H9 (cell line): ENCODE measurements at regions not wholly inside any gene's neighbourhood (a gene's known extent, or its start where the extent isn't known, plus 50 kb on each side); places are given as distances from the start of the nearest gene placed in this dataset.

Source experiments
- DNase-seq: peaks from one replicate; pipeline ENCODE4 v3.0.0-alpha.2; 2017
- H2AFZ ChIP-seq: one replicate; pipeline ENCODE4 v1.6.1; 2013; ENCODE audit warnings: mild to moderate bottlenecking, low read length, control low read depth, moderate library complexity
- H2AK5ac ChIP-seq: 2 replicates; pipeline ENCODE4 v1.6.1; 2013; ENCODE audit warnings: low read length, control low read depth, mixed read lengths; ENCODE audit not compliant: insufficient read length
- H2BK120ac ChIP-seq: one replicate; pipeline ENCODE4 v1.6.1; 2013; ENCODE audit warnings: low read depth, mild to moderate bottlenecking, low read length, control low read depth, inconsistent platforms; ENCODE audit not compliant: poor library complexity, severe bottlenecking
- H2BK12ac ChIP-seq: 2 replicates; pipeline ENCODE4 v1.6.1; 2013; ENCODE audit warnings: low read length, control low read depth, mixed read lengths, low read depth; ENCODE audit not compliant: insufficient read length
- H2BK15ac ChIP-seq: 2 replicates; pipeline ENCODE4 v1.6.1; 2013; ENCODE audit warnings: low read depth, low read length, control low read depth
- H2BK20ac ChIP-seq: one replicate; pipeline ENCODE4 v1.6.1; 2013; ENCODE audit warnings: low read depth, mild to moderate bottlenecking, low read length, control low read depth, inconsistent platforms; ENCODE audit not compliant: poor library complexity, severe bottlenecking
- H2BK5ac ChIP-seq: 2 replicates; pipeline ENCODE4 v1.6.1; 2013; ENCODE audit warnings: low read length, control low read depth, mixed read lengths; ENCODE audit not compliant: insufficient read length
- H3K14ac ChIP-seq: 2 replicates; pipeline ENCODE4 v1.6.1; 2013; ENCODE audit warnings: low read length, control low read depth; ENCODE audit not compliant: insufficient read depth
- H3K18ac ChIP-seq: 2 replicates; pipeline ENCODE4 v1.6.1; 2013; ENCODE audit warnings: low read depth, mild to moderate bottlenecking, mixed read lengths, low read length, control low read depth; ENCODE audit not compliant: insufficient read length
- H3K23ac ChIP-seq: 2 replicates; pipeline ENCODE4 v1.6.1; 2013; ENCODE audit warnings: low read length, control low read depth, mixed read lengths, low read depth; ENCODE audit not compliant: insufficient read length
- H3K23me2 ChIP-seq: 2 replicates; pipeline ENCODE4 v1.6.1; 2013; ENCODE audit warnings: low read depth, mild to moderate bottlenecking, mixed read lengths, low read length, control low read depth; ENCODE audit not compliant: insufficient read length, poor library complexity, severe bottlenecking
- H3K27ac ChIP-seq: 2 replicates; pipeline ENCODE4 v1.5.1; 2013; ENCODE audit warnings: low read length, control low read depth, mixed read lengths, low read depth; ENCODE audit not compliant: insufficient read length
- H3K27me3 ChIP-seq: 2 replicates; pipeline ENCODE4 v1.6.1; 2013; ENCODE audit warnings: low read length, control low read depth, inconsistent platforms; ENCODE audit not compliant: insufficient read depth
- H3K4ac ChIP-seq: 2 replicates; pipeline ENCODE4 v1.6.1; 2013; ENCODE audit warnings: low read depth, mild to moderate bottlenecking, control low read depth, inconsistent platforms, low read length, moderate library complexity
- H3K4me1 ChIP-seq: 2 replicates; pipeline ENCODE4 v1.6.1; 2013; ENCODE audit warnings: low read length, control low read depth, inconsistent platforms; ENCODE audit not compliant: insufficient read depth
- H3K4me2 ChIP-seq: 2 replicates; pipeline ENCODE4 v1.6.1; 2013; ENCODE audit warnings: low read length, control low read depth, mixed read lengths; ENCODE audit not compliant: insufficient read length, insufficient read depth
- H3K56ac ChIP-seq: 2 replicates; pipeline ENCODE4 v1.6.1; 2013; ENCODE audit warnings: low read depth, mild to moderate bottlenecking, mixed read lengths, low read length, control low read depth; ENCODE audit not compliant: insufficient read length
- H3K79me1 ChIP-seq: 2 replicates; pipeline ENCODE4 v1.6.1; 2013; ENCODE audit warnings: low read depth, mild to moderate bottlenecking, moderate library complexity, low read length, control low read depth, inconsistent platforms; ENCODE audit not compliant: insufficient read depth, poor library complexity, severe bottlenecking
- H3K79me2 ChIP-seq: 2 replicates; pipeline ENCODE4 v1.6.1; 2013; ENCODE audit warnings: low read length, control low read depth, inconsistent platforms; ENCODE audit not compliant: insufficient read depth
- H3K9ac ChIP-seq: 2 replicates; pipeline ENCODE4 v1.6.1; 2013; ENCODE audit warnings: low read length, control low read depth, mixed read lengths; ENCODE audit not compliant: insufficient read length; ENCODE audit errors: extremely low read depth
- H3K9me3 ChIP-seq: one replicate; pipeline ENCODE4 v1.6.1; 2013; ENCODE audit warnings: low read depth, low read length, inconsistent platforms; ENCODE audit not compliant: control insufficient read depth
- H3T11ph ChIP-seq: one replicate; pipeline ENCODE4 v1.6.1; 2013; ENCODE audit warnings: mild to moderate bottlenecking, low read length, control low read depth, inconsistent platforms
- H4K20me1 ChIP-seq: one replicate; pipeline ENCODE4 v1.6.1; 2013; ENCODE audit not compliant: control insufficient read depth, insufficient read length, insufficient read depth
- H4K5ac ChIP-seq: 2 replicates; pipeline ENCODE4 v1.6.1; 2013; ENCODE audit warnings: low read depth, mild to moderate bottlenecking, mixed read lengths, low read length, control low read depth; ENCODE audit not compliant: insufficient read length
- H4K8ac ChIP-seq: replicated peaks from 2 replicates; pipeline ENCODE4 v1.6.1; 2013; ENCODE audit warnings: low read length, control low read depth, mixed read lengths, low read depth; ENCODE audit not compliant: insufficient read length
- H4K91ac ChIP-seq: 2 replicates; pipeline ENCODE4 v1.6.1; 2013; ENCODE audit warnings: low read depth, mild to moderate bottlenecking, moderate library complexity, mixed read lengths, low read length, control low read depth; ENCODE audit not compliant: insufficient read length
- H3K27ac Mint-ChIP-seq, 3 experiments: 2 replicates in 2 of 3; 3 replicates in 1 of 3; pipeline ENCODE4 v1.8.0; 2020 to 2021; ENCODE audit warnings: mixed read lengths in 3 of 3, mild to moderate bottlenecking in 1 of 3, moderate library complexity in 1 of 3
- H3K27me3 Mint-ChIP-seq: 2 replicates; pipeline ENCODE4 v1.8.0; 2021; ENCODE audit warnings: low read depth, mild to moderate bottlenecking, moderate library complexity, mixed read lengths
- H3K36me3 Mint-ChIP-seq, 3 experiments: 2 replicates in 2 of 3; 3 replicates in 1 of 3; pipeline ENCODE4 v1.8.0; 2020 to 2021; ENCODE audit warnings: low read depth in 3 of 3, mixed read lengths in 3 of 3; ENCODE audit not compliant: insufficient read depth in 1 of 3
- H3K4me1 Mint-ChIP-seq, 2 experiments: 2 replicates each; pipeline ENCODE4 v1.8.0; 2020; ENCODE audit warnings: mixed read lengths in 2 of 2
- H3K4me3 Mint-ChIP-seq, 2 experiments: 2 replicates in 1 of 2; 3 replicates in 1 of 2; pipeline ENCODE4 v1.8.0; 2020 to 2021; ENCODE audit warnings: mild to moderate bottlenecking in 2 of 2, mixed read lengths in 2 of 2, moderate library complexity in 1 of 2
- H3K9me3 Mint-ChIP-seq, 2 experiments: 2 replicates in 1 of 2; 3 replicates in 1 of 2; pipeline ENCODE4 v1.8.0; 2020; ENCODE audit warnings: mild to moderate bottlenecking in 2 of 2, mixed read lengths in 2 of 2, moderate library complexity in 1 of 2
- WGBS: extraction: QIAGEN DNeasy Blood & Tissue Kit; methylation state at CpG from one replicate; pipeline ENCODE4 v1.1.7; 2013; ENCODE audit warnings: missing lambda C conversion rate, low lambda C conversion rate, mixed read lengths; ENCODE audit not compliant: insufficient read length; ENCODE audit errors: extremely low coverage; 5-methylcytosine and 5-hydroxymethylcytosine counted together
- TF ChIP-seq, protein P1 (sequence below): fragments of 200-600 bp; sonication (generic); conservative IDR thresholded peaks from 3 replicates; pipeline ENCODE4 v1.8.0; 2021; ENCODE audit warnings: antibody characterized with exemption, mild to moderate bottlenecking

- Histone ChIP-seq H2AK5ac (no peak overlapping the region), H3K18ac (no peak overlapping the region), H4K5ac (no peak overlapping the region), H3K27ac (no peak overlapping the region), H3K9me3 (no peaks in the 10 kb centered on the region), H4K8ac (no peak overlapping the region), H3T11ph (no peak overlapping the region), H3K23ac (no peak overlapping the region), H2BK5ac (no peak overlapping the region), H3K79me2 (no peaks in the 10 kb centered on the region), H4K91ac (no peak overlapping the region), H2AFZ (no peak overlapping the region), H3K23me2 (no peaks in the 10 kb centered on the region), H2BK20ac (no peak overlapping the region), H3K14ac (no peak overlapping the region), H2BK12ac (no peak overlapping the region), H3K56ac (no peak overlapping the region), H3K9ac (no peak overlapping the region), H3K27me3 (no peaks in the 10 kb centered on the region), H3K4me1 (no peaks in the 10 kb centered on the region; the same call in 1 of the 2 replicates), H3K4ac (no peak overlapping the region), H3K4me2 (no peak overlapping the region), H2BK120ac (no peak overlapping the region), H3K79me1 (no peaks in the 10 kb centered on the region), H2BK15ac (no peak overlapping the region), H4K20me1 (no peaks in the 10 kb centered on the region)
- WGBS = no CpG with 5 or more reads among the region's 3 CpGs
- H3K36me3 Mint-ChIP-seq = no peaks in the 10 kb centered on the region
- DNase-seq = no peak
- no peak overlapping the region for H3K4me3 Mint-ChIP-seq
- H3K27ac Mint-ChIP-seq = no peak overlapping the region
- peaks cover 11 to 12% of the 10 kb centered on the region in 2 experiments for H3K4me1 Mint-ChIP-seq
- H3K27me3 Mint-ChIP-seq = no peaks in the 10 kb centered on the region
- no peaks in the 10 kb centered on the region for H3K9me3 Mint-ChIP-seq
- TF ChIP-seq, protein P1, sequence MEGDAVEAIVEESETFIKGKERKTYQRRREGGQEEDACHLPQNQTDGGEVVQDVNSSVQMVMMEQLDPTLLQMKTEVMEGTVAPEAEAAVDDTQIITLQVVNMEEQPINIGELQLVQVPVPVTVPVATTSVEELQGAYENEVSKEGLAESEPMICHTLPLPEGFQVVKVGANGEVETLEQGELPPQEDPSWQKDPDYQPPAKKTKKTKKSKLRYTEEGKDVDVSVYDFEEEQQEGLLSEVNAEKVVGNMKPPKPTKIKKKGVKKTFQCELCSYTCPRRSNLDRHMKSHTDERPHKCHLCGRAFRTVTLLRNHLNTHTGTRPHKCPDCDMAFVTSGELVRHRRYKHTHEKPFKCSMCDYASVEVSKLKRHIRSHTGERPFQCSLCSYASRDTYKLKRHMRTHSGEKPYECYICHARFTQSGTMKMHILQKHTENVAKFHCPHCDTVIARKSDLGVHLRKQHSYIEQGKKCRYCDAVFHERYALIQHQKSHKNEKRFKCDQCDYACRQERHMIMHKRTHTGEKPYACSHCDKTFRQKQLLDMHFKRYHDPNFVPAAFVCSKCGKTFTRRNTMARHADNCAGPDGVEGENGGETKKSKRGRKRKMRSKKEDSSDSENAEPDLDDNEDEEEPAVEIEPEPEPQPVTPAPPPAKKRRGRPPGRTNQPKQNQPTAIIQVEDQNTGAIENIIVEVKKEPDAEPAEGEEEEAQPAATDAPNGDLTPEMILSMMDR = no peak
These were observed 67.3 kb downstream of the SPRY1 start for GRCh38 chr4:123463869-123464268.
